ENCODE measurements at regions not wholly inside any gene's neighbourhood (a gene's known extent, or its start where the extent isn't known, plus 50 kb on each side); places are given as distances from the start of the nearest gene placed in this dataset.

GRCh38 chr12:124391340-124392261 is 96.7 kb downstream of the RFLNA start:
- Histone ChIP-seq H2AFZ (ENCODE audit: low read length) (peak overlapping the region; percentile 12; the same call in 1 of the 2 replicates), H3K27ac (ENCODE audit: low read depth, low read length, poor library complexity, severe bottlenecking) (peak overlapping the region; percentile 66), H4K20me1 (ENCODE audit: insufficient read depth, low read length) (no peaks in the 10 kb centered on the region), H3K9me3 (ENCODE audit: low read length) (no peaks in the 10 kb centered on the region), H3K9me2 (ENCODE audit: insufficient read depth, low read length) (no peaks in the 10 kb centered on the region), H3K36me3 (ENCODE audit: insufficient read depth, low read length) (no peaks in the 10 kb centered on the region; the same call in 1 of the 2 replicates), H3K4me1 (ENCODE audit: insufficient read depth, low read length, poor library complexity, severe bottlenecking) (peaks cover 22% of the 10 kb centered on the region), H3K4me2 (ENCODE audit: low read length) (peak overlapping the region; percentile 72), H3K4me3 (ENCODE audit: low read depth, low read length, poor library complexity, severe bottlenecking) (peak overlapping the region; percentile 38), H3K79me2 (ENCODE audit: insufficient read depth, low read depth, low read length) (no peaks in the 10 kb centered on the region)
- ChIA-PET POLR2A (no interaction called here), CTCF (ENCODE audit: unreplicated experiment) (no interaction called here)
- peak; percentile 75 for DNase-seq (ENCODE audit: low spot score)
- TF ChIP-seq EZH2phosphoT487 (IDR thresholded peaks at IDR 0.05; ENCODE audit: borderline replicate concordance, low read depth, low read length) = no peak
- TF ChIP-seq, protein P1, sequence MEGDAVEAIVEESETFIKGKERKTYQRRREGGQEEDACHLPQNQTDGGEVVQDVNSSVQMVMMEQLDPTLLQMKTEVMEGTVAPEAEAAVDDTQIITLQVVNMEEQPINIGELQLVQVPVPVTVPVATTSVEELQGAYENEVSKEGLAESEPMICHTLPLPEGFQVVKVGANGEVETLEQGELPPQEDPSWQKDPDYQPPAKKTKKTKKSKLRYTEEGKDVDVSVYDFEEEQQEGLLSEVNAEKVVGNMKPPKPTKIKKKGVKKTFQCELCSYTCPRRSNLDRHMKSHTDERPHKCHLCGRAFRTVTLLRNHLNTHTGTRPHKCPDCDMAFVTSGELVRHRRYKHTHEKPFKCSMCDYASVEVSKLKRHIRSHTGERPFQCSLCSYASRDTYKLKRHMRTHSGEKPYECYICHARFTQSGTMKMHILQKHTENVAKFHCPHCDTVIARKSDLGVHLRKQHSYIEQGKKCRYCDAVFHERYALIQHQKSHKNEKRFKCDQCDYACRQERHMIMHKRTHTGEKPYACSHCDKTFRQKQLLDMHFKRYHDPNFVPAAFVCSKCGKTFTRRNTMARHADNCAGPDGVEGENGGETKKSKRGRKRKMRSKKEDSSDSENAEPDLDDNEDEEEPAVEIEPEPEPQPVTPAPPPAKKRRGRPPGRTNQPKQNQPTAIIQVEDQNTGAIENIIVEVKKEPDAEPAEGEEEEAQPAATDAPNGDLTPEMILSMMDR (conservative IDR thresholded peaks at IDR 0.05; ENCODE audit: low read length) = no peak
- BruUV-seq (replicated peaks) = no TSS peak
- intact Hi-C loops (cut with micrococcal nuclease; ENCODE audit: unreplicated experiment) = loop anchor here (5.0 kb wide), 1 partner anchor 76 kb away; no protein-coding TSS in a partner anchor

DNA sequence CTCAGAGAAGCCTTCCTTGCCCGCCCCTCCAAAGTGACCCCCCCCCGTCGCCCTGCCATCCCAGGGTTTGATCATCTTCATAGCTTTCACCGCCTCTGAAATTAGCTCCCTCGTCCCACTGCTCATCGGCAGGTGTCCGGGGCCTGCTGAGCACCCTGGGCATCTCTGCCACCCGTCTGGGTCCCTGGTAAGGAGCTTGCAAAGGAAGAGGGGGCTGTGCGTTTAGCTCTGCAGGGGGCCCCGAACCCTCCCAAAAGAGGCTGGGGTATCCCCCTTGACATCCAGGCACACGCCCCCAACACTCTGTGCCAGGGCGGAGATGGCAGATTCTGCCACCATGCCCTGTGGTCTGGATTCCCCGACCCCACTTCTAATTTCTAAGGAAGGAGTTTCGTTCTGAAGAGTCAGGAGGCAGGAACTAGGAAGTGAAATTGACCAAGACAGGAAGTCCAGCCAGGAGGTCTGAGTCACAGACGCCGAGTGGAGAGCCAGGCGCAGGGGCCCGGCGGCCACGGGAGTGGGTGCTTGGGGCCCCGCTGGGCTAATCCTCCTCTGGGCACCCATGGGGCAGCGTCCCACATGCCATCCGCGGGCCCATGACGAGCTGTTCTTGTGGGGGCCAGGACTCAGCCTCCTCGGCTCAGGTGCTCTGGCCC is 95.7 kb downstream of the RFLNA start:
- DNase-seq (ENCODE audit: low spot score) = peak; percentile 45
- Histone ChIP-seq H3K9me3 (ENCODE audit: low read length) (no peaks in the 10 kb centered on the region), H3K9me2 (ENCODE audit: insufficient read depth, low read length) (no peaks in the 10 kb centered on the region), H3K79me2 (ENCODE audit: insufficient read depth, low read depth, low read length) (no peaks in the 10 kb centered on the region), H3K4me1 (ENCODE audit: insufficient read depth, low read length, poor library complexity, severe bottlenecking) (peaks cover 22% of the 10 kb centered on the region), H2AFZ (ENCODE audit: low read length) (peak overlapping the region; percentile 12; the same call in 1 of the 2 replicates), H4K20me1 (ENCODE audit: insufficient read depth, low read length) (no peaks in the 10 kb centered on the region), H3K27ac (ENCODE audit: low read depth, low read length, poor library complexity, severe bottlenecking) (peak overlapping the region; percentile 66), H3K4me3 (ENCODE audit: low read depth, low read length, poor library complexity, severe bottlenecking) (peak overlapping the region; percentile 38), H3K36me3 (ENCODE audit: insufficient read depth, low read length) (no peaks in the 10 kb centered on the region; the same call in 1 of the 2 replicates), H3K4me2 (ENCODE audit: low read length) (peak overlapping the region; percentile 72)
- CTCF ChIA-PET (ENCODE audit: unreplicated experiment) = no interaction called here
- POLR2A ChIA-PET = interaction anchor here (0.6 to 1.4 kb wide), 3 partner anchors 9 to 760 kb away, joined by 3 to 6 read pairs (median 4); no protein-coding TSS in a partner anchor
- intact Hi-C loops (cut with micrococcal nuclease; ENCODE audit: unreplicated experiment) = loop anchor here (5.0 kb wide), 1 partner anchor 77 kb away; no protein-coding TSS in a partner anchor
- TF ChIP-seq EZH2phosphoT487 (IDR thresholded peaks at IDR 0.05; ENCODE audit: borderline replicate concordance, low read depth, low read length) = no peak
- no TSS peak for BruUV-seq (replicated peaks)

GRCh38 chr12:124389725-124390441 is 95.0 kb downstream of the RFLNA start:
- intact Hi-C loops (cut with micrococcal nuclease; ENCODE audit: unreplicated experiment) = loop anchor here (5.0 kb wide), 1 partner anchor 77 kb away; no protein-coding TSS in a partner anchor
- no TSS peak for BruUV-seq (replicated peaks)

More at GRCh38 chr12:124389725-124390441, 95.0 kb downstream of the RFLNA start:
- CTCF ChIA-PET (ENCODE audit: unreplicated experiment) = interaction anchor here (0.5 kb wide), 1 partner anchor 35 kb away, joined by 4 read pairs; no protein-coding TSS in a partner anchor
- Histone ChIP-seq H3K4me2 (ENCODE audit: low read length) (no peak overlapping the region), H3K36me3 (ENCODE audit: insufficient read depth, low read length) (no peaks in the 10 kb centered on the region; the same call in 1 of the 2 replicates), H3K4me1 (ENCODE audit: insufficient read depth, low read length, poor library complexity, severe bottlenecking) (peaks cover 22% of the 10 kb centered on the region), H3K9me2 (ENCODE audit: insufficient read depth, low read length) (no peaks in the 10 kb centered on the region), H3K9me3 (ENCODE audit: low read length) (no peaks in the 10 kb centered on the region), H3K79me2 (ENCODE audit: insufficient read depth, low read depth, low read length) (no peaks in the 10 kb centered on the region), H4K20me1 (ENCODE audit: insufficient read depth, low read length) (no peaks in the 10 kb centered on the region), H2AFZ (ENCODE audit: low read length) (no peak overlapping the region), H3K4me3 (ENCODE audit: low read depth, low read length, poor library complexity, severe bottlenecking) (no peak overlapping the region), H3K27ac (ENCODE audit: low read depth, low read length, poor library complexity, severe bottlenecking) (no peak overlapping the region)
- TF ChIP-seq EZH2phosphoT487 (IDR thresholded peaks at IDR 0.05; ENCODE audit: borderline replicate concordance, low read depth, low read length) = no peak
- TF ChIP-seq, protein P1 (conservative IDR thresholded peaks at IDR 0.05; ENCODE audit: low read length) = no peak
- POLR2A ChIA-PET = interaction anchor here (0.6 to 1.4 kb wide), 3 partner anchors 9 to 761 kb away, joined by 3 to 6 read pairs (median 4); no protein-coding TSS in a partner anchor
- no peak for DNase-seq (ENCODE audit: low spot score)

All from OCI-LY7 (cell line).